NB4 (cell line): ENCODE measurements at regions not wholly inside any gene's neighbourhood (a gene's known extent, or its start where the extent isn't known, plus 50 kb on each side); places are given as distances from the start of the nearest gene placed in this dataset.
"Not testable (repeated sequence)": the region's sequence is repeated elsewhere in the genome, so short reads cannot be mapped to it uniquely, and the experiment has no call there.

Source experiments
- CTCF ChIP-seq: IDR thresholded peaks from one replicate; pipeline ENCODE4 v1.5.1; 2012; ENCODE audit warnings: low read depth, low read length
- MAX ChIP-seq: IDR thresholded peaks from 2 replicates; pipeline ENCODE4 v1.6.1; 2011; ENCODE audit warnings: low read depth, low read length
- MYC ChIP-seq: IDR thresholded peaks from 2 replicates; pipeline ENCODE4 v1.6.1; 2011; ENCODE audit warnings: low read depth, low read length
- POLR2A ChIP-seq: IDR thresholded peaks from 2 replicates; pipeline ENCODE4 v1.6.1; 2011; ENCODE audit warnings: mild to moderate bottlenecking; ENCODE audit not compliant: insufficient read length; ENCODE audit errors: extremely low read depth

- not testable (repeated sequence) for TF ChIP-seq POLR2A, CTCF, MYC, MAX
These were observed 90.5 kb upstream of the HS3ST4 start for GRCh38 chr16:25601306-25601705.
